Breast epithelium (tissue), 3 donors: ENCODE measurements at regions not wholly inside any gene's neighbourhood (a gene's known extent, or its start where the extent isn't known, plus 50 kb on each side); places are given as distances from the start of the nearest gene placed in this dataset.

Experiments
- POLR2A ChIP-seq: fragments of 450-650 bp; IDR thresholded peaks from one replicate; pipeline ENCODE4 v1.6.1; 2016; ENCODE audit warnings: antibody characterized with exemption, mild to moderate bottlenecking, moderate library complexity
- TF ChIP-seq, protein P1 (sequence below), 3 donors: fragments of 450-650 bp; IDR thresholded peaks; one replicate each; pipeline ENCODE4 v1.5.1; 2016 to 2017; ENCODE audit warnings: antibody characterized with exemption in 3 of 3, mild to moderate bottlenecking in 3 of 3, moderate library complexity in 3 of 3

DNA sequence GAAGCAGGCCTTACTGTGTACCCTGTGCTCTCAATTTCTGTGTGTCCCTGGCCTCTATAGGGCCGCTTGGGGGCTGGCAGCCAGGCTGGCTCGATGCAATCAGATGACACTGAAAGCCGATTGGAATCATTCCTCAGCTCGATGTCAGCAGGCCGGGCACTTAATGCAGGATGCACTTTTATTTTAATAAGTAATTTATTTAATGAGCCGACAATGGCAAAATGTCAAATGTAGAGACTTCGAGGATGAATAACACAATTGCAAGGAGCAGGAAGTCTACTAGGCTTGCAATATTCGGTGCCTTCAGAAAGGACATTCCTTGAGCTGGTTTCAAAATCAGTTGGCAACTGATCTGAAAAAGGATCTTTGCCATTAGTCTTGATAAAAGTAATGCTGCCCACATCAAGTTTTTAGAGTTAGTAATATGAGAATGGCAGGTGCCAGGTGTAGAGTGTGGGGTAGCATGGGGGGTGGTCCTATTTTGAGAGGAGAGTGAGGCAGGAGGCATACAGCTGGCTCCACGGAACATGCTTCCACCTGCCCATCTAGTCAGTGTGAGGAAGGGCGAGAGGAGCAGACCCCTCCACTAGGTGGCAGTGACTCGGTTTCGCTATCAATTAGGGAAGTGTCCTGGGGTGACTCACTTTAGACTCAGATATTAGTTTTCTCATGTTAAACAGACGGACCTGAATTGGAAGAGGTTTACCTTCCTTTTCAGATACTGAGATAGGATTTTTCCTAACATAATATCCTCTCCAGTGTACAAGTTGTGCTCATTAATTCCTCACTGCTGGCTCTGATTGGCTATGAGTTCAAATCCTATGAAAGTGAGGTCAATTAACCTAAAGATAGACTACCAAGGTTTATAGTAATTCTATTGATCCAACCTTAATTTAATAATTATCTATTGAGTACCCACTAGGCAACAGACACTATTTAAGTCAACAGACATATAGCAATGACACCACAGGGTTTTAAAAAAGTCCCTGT lies 80.9 kb downstream of the NABP1 start:
- TF ChIP-seq, protein P1, sequence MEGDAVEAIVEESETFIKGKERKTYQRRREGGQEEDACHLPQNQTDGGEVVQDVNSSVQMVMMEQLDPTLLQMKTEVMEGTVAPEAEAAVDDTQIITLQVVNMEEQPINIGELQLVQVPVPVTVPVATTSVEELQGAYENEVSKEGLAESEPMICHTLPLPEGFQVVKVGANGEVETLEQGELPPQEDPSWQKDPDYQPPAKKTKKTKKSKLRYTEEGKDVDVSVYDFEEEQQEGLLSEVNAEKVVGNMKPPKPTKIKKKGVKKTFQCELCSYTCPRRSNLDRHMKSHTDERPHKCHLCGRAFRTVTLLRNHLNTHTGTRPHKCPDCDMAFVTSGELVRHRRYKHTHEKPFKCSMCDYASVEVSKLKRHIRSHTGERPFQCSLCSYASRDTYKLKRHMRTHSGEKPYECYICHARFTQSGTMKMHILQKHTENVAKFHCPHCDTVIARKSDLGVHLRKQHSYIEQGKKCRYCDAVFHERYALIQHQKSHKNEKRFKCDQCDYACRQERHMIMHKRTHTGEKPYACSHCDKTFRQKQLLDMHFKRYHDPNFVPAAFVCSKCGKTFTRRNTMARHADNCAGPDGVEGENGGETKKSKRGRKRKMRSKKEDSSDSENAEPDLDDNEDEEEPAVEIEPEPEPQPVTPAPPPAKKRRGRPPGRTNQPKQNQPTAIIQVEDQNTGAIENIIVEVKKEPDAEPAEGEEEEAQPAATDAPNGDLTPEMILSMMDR (IDR thresholded peaks at IDR 0.05) = no peak
- TF ChIP-seq POLR2A = no peak
